ENCODE measurements at regions not wholly inside any gene's neighbourhood (a gene's known extent, or its start where the extent isn't known, plus 50 kb on each side); places are given as distances from the start of the nearest gene placed in this dataset.

DNA sequence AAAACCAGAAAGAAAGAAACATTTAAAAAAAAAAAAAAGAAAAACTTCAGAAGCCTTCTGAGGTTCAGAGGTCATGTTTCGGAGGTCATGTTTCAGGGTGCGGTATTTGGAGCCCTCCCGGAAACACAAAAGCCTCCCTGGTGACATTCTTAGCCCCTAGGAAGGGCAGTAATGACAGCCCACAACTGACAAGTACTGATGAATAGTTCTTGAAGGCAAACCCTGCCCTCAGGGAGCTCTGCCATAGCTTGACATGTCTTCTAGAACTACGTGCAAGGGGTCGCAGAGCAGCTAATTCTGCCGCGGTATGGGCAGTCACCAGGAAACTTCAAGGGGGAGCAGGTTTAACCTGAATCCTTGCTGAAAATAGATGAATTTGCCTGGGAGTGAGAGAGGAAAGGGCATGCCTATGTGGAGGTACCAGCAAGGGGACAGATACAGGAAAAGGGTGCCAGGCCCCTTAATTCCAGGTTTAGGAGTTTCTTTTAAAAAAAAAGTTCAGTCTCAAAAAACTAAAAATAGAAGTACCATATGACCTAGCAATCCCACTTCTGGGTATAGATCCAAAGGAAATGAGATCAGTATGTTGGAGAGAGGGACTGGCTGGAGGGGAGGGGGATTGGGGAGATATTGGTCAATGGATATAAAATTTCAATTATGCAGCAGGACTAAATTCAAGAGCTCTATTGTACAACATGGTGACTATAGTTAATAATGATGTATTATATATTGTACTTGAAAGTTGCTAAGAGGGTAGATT, 98.4 kb downstream of the C9orf152 start (continued):
- TF ChIP-seq, protein P1, sequence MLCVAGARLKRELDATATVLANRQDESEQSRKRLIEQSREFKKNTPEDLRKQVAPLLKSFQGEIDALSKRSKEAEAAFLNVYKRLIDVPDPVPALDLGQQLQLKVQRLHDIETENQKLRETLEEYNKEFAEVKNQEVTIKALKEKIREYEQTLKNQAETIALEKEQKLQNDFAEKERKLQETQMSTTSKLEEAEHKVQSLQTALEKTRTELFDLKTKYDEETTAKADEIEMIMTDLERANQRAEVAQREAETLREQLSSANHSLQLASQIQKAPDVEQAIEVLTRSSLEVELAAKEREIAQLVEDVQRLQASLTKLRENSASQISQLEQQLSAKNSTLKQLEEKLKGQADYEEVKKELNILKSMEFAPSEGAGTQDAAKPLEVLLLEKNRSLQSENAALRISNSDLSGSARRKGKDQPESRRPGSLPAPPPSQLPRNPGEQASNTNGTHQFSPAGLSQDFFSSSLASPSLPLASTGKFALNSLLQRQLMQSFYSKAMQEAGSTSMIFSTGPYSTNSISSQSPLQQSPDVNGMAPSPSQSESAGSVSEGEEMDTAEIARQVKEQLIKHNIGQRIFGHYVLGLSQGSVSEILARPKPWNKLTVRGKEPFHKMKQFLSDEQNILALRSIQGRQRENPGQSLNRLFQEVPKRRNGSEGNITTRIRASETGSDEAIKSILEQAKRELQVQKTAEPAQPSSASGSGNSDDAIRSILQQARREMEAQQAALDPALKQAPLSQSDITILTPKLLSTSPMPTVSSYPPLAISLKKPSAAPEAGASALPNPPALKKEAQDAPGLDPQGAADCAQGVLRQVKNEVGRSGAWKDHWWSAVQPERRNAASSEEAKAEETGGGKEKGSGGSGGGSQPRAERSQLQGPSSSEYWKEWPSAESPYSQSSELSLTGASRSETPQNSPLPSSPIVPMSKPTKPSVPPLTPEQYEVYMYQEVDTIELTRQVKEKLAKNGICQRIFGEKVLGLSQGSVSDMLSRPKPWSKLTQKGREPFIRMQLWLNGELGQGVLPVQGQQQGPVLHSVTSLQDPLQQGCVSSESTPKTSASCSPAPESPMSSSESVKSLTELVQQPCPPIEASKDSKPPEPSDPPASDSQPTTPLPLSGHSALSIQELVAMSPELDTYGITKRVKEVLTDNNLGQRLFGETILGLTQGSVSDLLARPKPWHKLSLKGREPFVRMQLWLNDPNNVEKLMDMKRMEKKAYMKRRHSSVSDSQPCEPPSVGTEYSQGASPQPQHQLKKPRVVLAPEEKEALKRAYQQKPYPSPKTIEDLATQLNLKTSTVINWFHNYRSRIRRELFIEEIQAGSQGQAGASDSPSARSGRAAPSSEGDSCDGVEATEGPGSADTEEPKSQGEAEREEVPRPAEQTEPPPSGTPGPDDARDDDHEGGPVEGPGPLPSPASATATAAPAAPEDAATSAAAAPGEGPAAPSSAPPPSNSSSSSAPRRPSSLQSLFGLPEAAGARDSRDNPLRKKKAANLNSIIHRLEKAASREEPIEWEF (IDR thresholded peaks at IDR 0.05; ENCODE audit: insufficient replicate concordance, low read depth, low read length): no peak

DNA sequence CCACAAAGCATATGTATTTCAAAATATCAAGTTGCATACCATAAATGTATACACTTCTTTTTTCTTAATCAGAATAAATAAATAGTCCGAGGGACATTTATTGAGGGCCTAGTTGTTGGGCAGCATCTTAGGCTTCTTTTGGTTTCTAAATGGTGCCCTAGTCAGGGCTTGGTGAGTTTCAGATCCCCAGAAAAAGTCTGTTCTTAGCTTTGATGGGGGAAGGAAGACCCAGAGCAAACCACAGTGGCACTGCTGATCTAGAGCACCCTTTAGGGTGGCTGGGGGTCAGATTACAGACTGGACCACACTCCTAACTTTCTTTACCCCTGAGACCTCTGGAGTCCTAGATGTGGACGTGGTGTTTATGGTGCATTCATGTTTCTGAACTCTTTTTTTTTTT, 97.8 kb downstream of the C9orf152 start:
- Histone ChIP-seq H3K4me2 (ENCODE audit: control insufficient read depth, insufficient read depth) (peak overlapping the region; percentile 7; the same call in 1 of the 2 replicates), H3K4me1 (ENCODE audit: control insufficient read depth, insufficient read depth, low read length) (peaks cover 27% of the 10 kb centered on the region), H3K9me3 (replicated peaks; ENCODE audit: control insufficient read depth, insufficient read depth, low read length) (no peaks in the 10 kb centered on the region), H4K20me1 (ENCODE audit: control insufficient read depth, insufficient read depth) (peaks cover 8% of the 10 kb centered on the region), H3K27ac (ENCODE audit: control insufficient read depth, insufficient read depth) (no peak overlapping the region), H3K4me3 (no peak overlapping the region), H3K27me3 (replicated peaks in 1 of 2; ENCODE audit: control insufficient read depth in 2 of 2, insufficient read depth in 2 of 2, low read length in 1 of 2) (no peaks in the 10 kb centered on the region), H2AFZ (ENCODE audit: control insufficient read depth, low read depth, low read length) (no peak overlapping the region), H3K79me2 (ENCODE audit: control insufficient read depth, insufficient read depth, low read length) (peaks cover 73% of the 10 kb centered on the region), H3K9ac (ENCODE audit: control insufficient read depth, insufficient read depth, low read length) (no peak overlapping the region), H3K36me3 (ENCODE audit: control insufficient read depth in 2 of 2, insufficient read depth in 2 of 2, low read length in 1 of 2) (peaks cover 8 to 17% of the 10 kb centered on the region in 2 experiments; a peak in 3 of 4 replicates)
- WGBS (ENCODE audit: insufficient coverage, insufficient replicate concordance, low lambda C conversion rate, missing lambda C conversion rate): 46% methylated on average over 2 of the region's 2 CpGs
- SMC1A ChIA-PET (ENCODE audit: uncharacterized antibody, unreplicated experiment): interaction anchor here (1.0 to 17.0 kb wide), 11 partner anchors 8 to 207 kb away, joined by 3 to 397 read pairs (median 4); no protein-coding TSS in a partner anchor
- ATAC-seq (peak; percentile 96), DNase-seq (ENCODE audit: low read depth, low spot score) (peak; percentile 51), FAIRE-seq (no peak)
- RAD21 ChIA-PET (ENCODE audit: unreplicated experiment): interaction anchor here (1.1 to 16.5 kb wide), 5 partner anchors 9 to 197 kb away, joined by 3 to 340 read pairs (median 7); no protein-coding TSS in a partner anchor
- BruUV-seq (replicated peaks): no TSS peak
- POLR2A ChIA-PET: interaction anchor here (0.7 to 6.0 kb wide), 9 partner anchors 9 to 62 kb away, joined by 4 to 81 read pairs (median 6); no protein-coding TSS in a partner anchor
- CTCF ChIA-PET: interaction anchor here (1.0 to 5.5 kb wide), 6 partner anchors 11 to 52 kb away, joined by 3 to 25 read pairs (median 11); no protein-coding TSS in a partner anchor
- in situ Hi-C loops (cut with MboI) (no loop called here), intact Hi-C loops (cut with micrococcal nuclease; ENCODE audit: unreplicated experiment) (no loop called here)
- TF ChIP-seq IKZF1 (conservative IDR thresholded peaks at IDR 0.05): peak; percentile 48; the same call in 1 of the 2 replicates
- TF ChIP-seq MTA2 (IDR thresholded peaks at IDR 0.05; ENCODE audit: low read depth): 0 out of 2 replicates have a peak, but pooled peaks have one; percentile 30
- TF ChIP-seq ATF7 (IDR thresholded peaks at IDR 0.05; ENCODE audit: low read depth): 0 out of 2 replicates have a peak, but pooled peaks have one; percentile 15
- peak; percentile 65; the same call in 1 of the 2 replicates for TF ChIP-seq NR2F1 (conservative IDR thresholded peaks at IDR 0.05)
- TF ChIP-seq SP1 (IDR thresholded peaks at IDR 0.05; ENCODE audit: low read depth, low read length): no peak
- no peak for TF ChIP-seq RAD51 (IDR thresholded peaks at IDR 0.05)
- TF ChIP-seq RUNX3 (IDR thresholded peaks at IDR 0.05; ENCODE audit: low read length): peak; percentile 70
- TF ChIP-seq, protein P2, sequence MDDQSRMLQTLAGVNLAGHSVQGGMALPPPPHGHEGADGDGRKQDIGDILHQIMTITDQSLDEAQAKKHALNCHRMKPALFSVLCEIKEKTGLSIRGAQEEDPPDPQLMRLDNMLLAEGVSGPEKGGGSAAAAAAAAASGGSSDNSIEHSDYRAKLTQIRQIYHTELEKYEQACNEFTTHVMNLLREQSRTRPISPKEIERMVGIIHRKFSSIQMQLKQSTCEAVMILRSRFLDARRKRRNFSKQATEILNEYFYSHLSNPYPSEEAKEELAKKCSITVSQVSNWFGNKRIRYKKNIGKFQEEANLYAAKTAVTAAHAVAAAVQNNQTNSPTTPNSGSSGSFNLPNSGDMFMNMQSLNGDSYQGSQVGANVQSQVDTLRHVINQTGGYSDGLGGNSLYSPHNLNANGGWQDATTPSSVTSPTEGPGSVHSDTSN (IDR thresholded peaks at IDR 0.05; ENCODE audit: insufficient replicate concordance, low read depth, low read length): no peak
- peak; percentile 64; the same call in 1 of the 2 replicates for TF ChIP-seq SPI1 (IDR thresholded peaks at IDR 0.05; ENCODE audit: borderline replicate concordance, insufficient read depth, low read depth, low read length)
- no peak for TF ChIP-seq JUND (IDR thresholded peaks at IDR 0.05; ENCODE audit: low read depth, low read length)
- TF ChIP-seq, protein P3, sequence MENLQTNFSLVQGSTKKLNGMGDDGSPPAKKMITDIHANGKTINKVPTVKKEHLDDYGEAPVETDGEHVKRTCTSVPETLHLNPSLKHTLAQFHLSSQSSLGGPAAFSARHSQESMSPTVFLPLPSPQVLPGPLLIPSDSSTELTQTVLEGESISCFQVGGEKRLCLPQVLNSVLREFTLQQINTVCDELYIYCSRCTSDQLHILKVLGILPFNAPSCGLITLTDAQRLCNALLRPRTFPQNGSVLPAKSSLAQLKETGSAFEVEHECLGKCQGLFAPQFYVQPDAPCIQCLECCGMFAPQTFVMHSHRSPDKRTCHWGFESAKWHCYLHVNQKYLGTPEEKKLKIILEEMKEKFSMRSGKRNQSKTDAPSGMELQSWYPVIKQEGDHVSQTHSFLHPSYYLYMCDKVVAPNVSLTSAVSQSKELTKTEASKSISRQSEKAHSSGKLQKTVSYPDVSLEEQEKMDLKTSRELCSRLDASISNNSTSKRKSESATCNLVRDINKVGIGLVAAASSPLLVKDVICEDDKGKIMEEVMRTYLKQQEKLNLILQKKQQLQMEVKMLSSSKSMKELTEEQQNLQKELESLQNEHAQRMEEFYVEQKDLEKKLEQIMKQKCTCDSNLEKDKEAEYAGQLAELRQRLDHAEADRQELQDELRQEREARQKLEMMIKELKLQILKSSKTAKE (IDR thresholded peaks at IDR 0.05; ENCODE audit: low read depth, poor library complexity, severe bottlenecking): peak; percentile 55
- peak; percentile 49; the same call in 1 of the 2 replicates for TF ChIP-seq EED (IDR thresholded peaks at IDR 0.05; ENCODE audit: low read depth)
